GM12878 (cell line): ENCODE measurements at regions not wholly inside any gene's neighbourhood (a gene's known extent, or its start where the extent isn't known, plus 50 kb on each side); places are given as distances from the start of the nearest gene placed in this dataset.

Source experiments
- CHD4 ChIP-seq: fragments of 200-600 bp; sonication (generic); IDR thresholded peaks from 2 replicates; pipeline ENCODE4 v1.6.1; 2016; ENCODE audit warnings: mild to moderate bottlenecking
- PAX8 ChIP-seq: fragments of 450-650 bp; IDR thresholded peaks from 2 replicates; pipeline ENCODE4 v1.6.1; 2017; ENCODE audit warnings: mild to moderate bottlenecking, moderate library complexity
- SP1 ChIP-seq: IDR thresholded peaks from one replicate; pipeline ENCODE4 v1.6.1; 2011; ENCODE audit warnings: low read depth, low read length
- SUZ12 ChIP-seq: fragments of 200-600 bp; sonication (generic); IDR thresholded peaks from one replicate; pipeline ENCODE4 v1.6.1; 2018; ENCODE audit warnings: antibody characterized with exemption, mild to moderate bottlenecking; ENCODE audit not compliant: unreplicated experiment
- TAF1 ChIP-seq: IDR thresholded peaks from 2 replicates; pipeline ENCODE4 v1.6.1; 2011; ENCODE audit warnings: mild to moderate bottlenecking, low read depth, low read length, borderline replicate concordance
- TF ChIP-seq, protein P1 (sequence below), 3 experiments: IDR thresholded peaks in 2 of 3; conservative IDR thresholded peaks in 1 of 3; 2 replicates each; pipeline ENCODE4 v1.5.1; 2011; ENCODE audit warnings: low read depth in 3 of 3, low read length in 3 of 3, mild to moderate bottlenecking in 3 of 3, control low read depth in 2 of 3, moderate library complexity in 2 of 3, inconsistent platforms in 1 of 3, mixed read lengths in 1 of 3; ENCODE audit not compliant: control insufficient read depth in 2 of 3, insufficient read depth in 1 of 3; ENCODE audit errors: extremely low read depth in 1 of 3

- TF ChIP-seq, protein P1, sequence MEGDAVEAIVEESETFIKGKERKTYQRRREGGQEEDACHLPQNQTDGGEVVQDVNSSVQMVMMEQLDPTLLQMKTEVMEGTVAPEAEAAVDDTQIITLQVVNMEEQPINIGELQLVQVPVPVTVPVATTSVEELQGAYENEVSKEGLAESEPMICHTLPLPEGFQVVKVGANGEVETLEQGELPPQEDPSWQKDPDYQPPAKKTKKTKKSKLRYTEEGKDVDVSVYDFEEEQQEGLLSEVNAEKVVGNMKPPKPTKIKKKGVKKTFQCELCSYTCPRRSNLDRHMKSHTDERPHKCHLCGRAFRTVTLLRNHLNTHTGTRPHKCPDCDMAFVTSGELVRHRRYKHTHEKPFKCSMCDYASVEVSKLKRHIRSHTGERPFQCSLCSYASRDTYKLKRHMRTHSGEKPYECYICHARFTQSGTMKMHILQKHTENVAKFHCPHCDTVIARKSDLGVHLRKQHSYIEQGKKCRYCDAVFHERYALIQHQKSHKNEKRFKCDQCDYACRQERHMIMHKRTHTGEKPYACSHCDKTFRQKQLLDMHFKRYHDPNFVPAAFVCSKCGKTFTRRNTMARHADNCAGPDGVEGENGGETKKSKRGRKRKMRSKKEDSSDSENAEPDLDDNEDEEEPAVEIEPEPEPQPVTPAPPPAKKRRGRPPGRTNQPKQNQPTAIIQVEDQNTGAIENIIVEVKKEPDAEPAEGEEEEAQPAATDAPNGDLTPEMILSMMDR (IDR thresholded peaks at IDR 0.05 in 2 of 3, conservative IDR thresholded peaks at IDR 0.05 in 1 of 3; ENCODE audit: control insufficient read depth in 2 of 3, extremely low read depth in 1 of 3, insufficient read depth in 1 of 3, low read depth in 3 of 3, low read length in 3 of 3), result no peak
- TF ChIP-seq SUZ12 (no peak), CHD4 (no peak), PAX8 (no peak), TAF1 (no peak), SP1 (no peak)
Observed at GRCh38 chr2:139159177-139159576, 379.0 kb upstream of the NXPH2 start.
